ENCODE measurements at regions not wholly inside any gene's neighbourhood (a gene's known extent, or its start where the extent isn't known, plus 50 kb on each side); places are given as distances from the start of the nearest gene placed in this dataset.
"Not testable (repeated sequence)": the region's sequence is repeated elsewhere in the genome, so short reads cannot be mapped to it uniquely, and the experiment has no call there.

DNA sequence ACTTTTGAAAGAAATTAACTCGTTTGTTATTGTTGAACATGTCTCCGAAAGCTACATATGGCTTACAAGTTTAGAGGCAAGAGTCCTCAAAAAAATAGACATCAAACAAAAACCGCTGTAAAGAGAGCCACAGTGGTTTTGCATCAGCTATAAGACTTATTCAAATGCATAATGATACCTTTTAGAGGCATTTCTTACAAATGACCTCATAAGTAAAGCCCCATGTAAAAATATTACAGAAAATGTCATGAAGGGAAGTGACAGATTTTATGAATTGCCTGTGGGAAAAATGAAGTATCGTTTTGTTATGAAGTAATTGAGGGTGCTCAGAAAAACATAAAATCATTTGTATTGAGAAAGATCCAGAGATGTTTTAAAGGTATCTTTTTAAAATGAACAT, 598.0 kb downstream of the NXPH1 start:
- Histone ChIP-seq H3K27ac (replicated peaks) (no peak overlapping the region), H3K4me3 (no peak overlapping the region), H3K36me3 (no peaks in the 10 kb centered on the region), H3K27me3 (ENCODE audit: low read depth) (no peaks in the 10 kb centered on the region), H3K9me3 (replicated peaks) (no peaks in the 10 kb centered on the region), H3K4me1 (no peaks in the 10 kb centered on the region)
- intact Hi-C loops (cut with micrococcal nuclease), result no loop called here
- DNase-seq, result no peak
- no peak for TF ChIP-seq CTCF (IDR thresholded peaks at IDR 0.05; ENCODE audit: borderline replicate concordance)

DNA sequence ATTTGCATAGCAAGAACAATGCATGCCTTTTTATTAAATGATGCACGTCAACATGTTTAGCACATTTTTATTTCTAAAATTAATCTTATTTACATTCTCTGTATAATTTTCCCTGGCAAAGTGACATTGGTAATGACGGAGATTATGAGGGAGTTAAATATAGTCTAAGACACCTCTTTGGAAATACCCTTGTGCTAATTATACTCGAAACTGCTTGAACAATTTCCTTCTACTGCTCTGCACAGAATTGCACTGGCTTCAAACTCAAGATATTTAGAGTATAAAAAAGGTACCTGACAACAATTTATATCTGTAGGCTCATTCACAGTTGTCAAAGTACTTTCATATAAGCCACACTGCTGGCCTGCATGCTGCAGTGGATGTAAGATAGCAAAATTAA, 602.7 kb downstream of the NXPH1 start:
- no peaks in the 10 kb centered on the region for H3K4me1 ChIP-seq
- H3K9me3 ChIP-seq (replicated peaks), result no peaks in the 10 kb centered on the region
- no peak overlapping the region for H3K4me3 ChIP-seq
- no peaks in the 10 kb centered on the region for H3K27me3 ChIP-seq (ENCODE audit: low read depth)
- no peak for DNase-seq
- intact Hi-C loops (cut with micrococcal nuclease), result no loop called here
- H3K27ac ChIP-seq (replicated peaks), result no peak overlapping the region
- TF ChIP-seq CTCF (IDR thresholded peaks at IDR 0.05; ENCODE audit: borderline replicate concordance), result no peak
- no peaks in the 10 kb centered on the region for H3K36me3 ChIP-seq

- no peak for TF ChIP-seq CTCF (IDR thresholded peaks at IDR 0.05; ENCODE audit: borderline replicate concordance)
- Histone ChIP-seq H3K36me3 (no peaks in the 10 kb centered on the region), H3K9me3 (replicated peaks) (peaks cover 26% of the 10 kb centered on the region)
These were observed 637.9 kb downstream of the NXPH1 start for GRCh38 chr7:9071160-9071762.

DNA sequence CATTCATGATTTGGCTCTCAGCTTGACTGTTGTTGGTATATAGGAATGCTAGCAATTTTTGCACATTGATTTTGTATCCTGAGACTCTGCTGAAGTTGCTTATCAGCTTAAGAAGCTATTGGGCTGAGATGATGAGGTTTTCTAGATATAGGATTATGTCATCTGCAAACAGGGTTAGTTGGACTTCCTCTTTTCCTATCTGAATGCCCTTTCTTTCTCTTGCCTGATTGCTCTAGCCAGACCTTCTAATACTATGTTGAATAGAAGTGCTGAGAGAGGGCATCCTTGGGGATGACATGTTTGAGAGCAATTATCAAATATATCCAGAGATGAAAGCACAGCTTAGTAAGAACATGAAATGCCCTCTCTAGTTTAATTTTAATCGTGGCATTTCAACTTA, 642.4 kb downstream of the NXPH1 start:
- H3K27me3 ChIP-seq (ENCODE audit: low read depth); H3K4me1 ChIP-seq; H3K27ac ChIP-seq (replicated peaks); DNase-seq; H3K36me3 ChIP-seq; H3K4me3 ChIP-seq; intact Hi-C loops (cut with micrococcal nuclease); H3K9me3 ChIP-seq (replicated peaks): not testable (repeated sequence)

More at GRCh38 chr7:9071160-9071762, 637.9 kb downstream of the NXPH1 start:
- DNase-seq, result no peak
- intact Hi-C loops (cut with micrococcal nuclease), result no loop called here
- Histone ChIP-seq H3K4me3 (no peak overlapping the region), H3K4me1 (no peaks in the 10 kb centered on the region), H3K27ac (replicated peaks) (no peak overlapping the region), H3K27me3 (ENCODE audit: low read depth) (no peaks in the 10 kb centered on the region)

GRCh38 chr7:9082203-9082602, 648.8 kb downstream of the NXPH1 start:
- H3K9me3 ChIP-seq (replicated peaks), result peaks cover 14% of the 10 kb centered on the region
- no peak overlapping the region for H3K27ac ChIP-seq (replicated peaks)
- no peak for DNase-seq
- intact Hi-C loops (cut with micrococcal nuclease), result no loop called here
- H3K36me3 ChIP-seq, result no peaks in the 10 kb centered on the region
- H3K27me3 ChIP-seq (ENCODE audit: low read depth), result no peaks in the 10 kb centered on the region
- no peak overlapping the region for H3K4me3 ChIP-seq
- H3K4me1 ChIP-seq, result no peaks in the 10 kb centered on the region
- TF ChIP-seq CTCF (IDR thresholded peaks at IDR 0.05; ENCODE audit: borderline replicate concordance), result no peak

DNA sequence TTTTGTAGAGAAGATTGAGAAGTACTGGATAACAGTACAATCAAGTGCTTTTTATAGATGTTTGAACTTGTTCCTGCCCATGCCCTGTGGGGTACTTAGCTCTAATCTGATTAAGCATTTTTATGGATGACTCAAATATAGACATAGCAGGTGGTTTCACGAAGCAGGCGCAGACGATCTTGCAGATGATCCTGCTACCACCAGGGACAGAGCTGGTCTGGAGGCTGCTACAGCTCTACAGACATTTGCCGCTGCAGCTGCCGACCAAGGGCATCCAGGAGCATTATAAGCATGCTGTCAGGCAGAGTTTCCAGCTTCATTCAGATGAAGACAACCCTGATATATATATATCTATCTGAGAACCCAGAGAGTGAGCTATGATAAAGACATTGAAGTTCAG, 650.4 kb downstream of the NXPH1 start:
- TF ChIP-seq CTCF (IDR thresholded peaks at IDR 0.05; ENCODE audit: borderline replicate concordance), result no peak
- no peak for DNase-seq
- Histone ChIP-seq H3K36me3 (no peaks in the 10 kb centered on the region), H3K27ac (replicated peaks) (no peak overlapping the region), H3K27me3 (ENCODE audit: low read depth) (no peaks in the 10 kb centered on the region), H3K9me3 (replicated peaks) (peaks cover 21% of the 10 kb centered on the region), H3K4me3 (no peak overlapping the region), H3K4me1 (no peaks in the 10 kb centered on the region)
- intact Hi-C loops (cut with micrococcal nuclease), result no loop called here

All from left ventricle myocardium inferior (tissue), 1 donor.